GM12878 (cell line): ENCODE measurements at regions not wholly inside any gene's neighbourhood (a gene's known extent, or its start where the extent isn't known, plus 50 kb on each side); places are given as distances from the start of the nearest gene placed in this dataset.
"Not testable (repeated sequence)": the region's sequence is repeated elsewhere in the genome, so short reads cannot be mapped to it uniquely, and the experiment has no call there.

Experiments used
- ATAC-seq: fragments of 200-7000 bp; cut with Tn5 transposase; 3 replicates; pipeline ENCODE4 v1.9.1; 2020; ENCODE audit warnings: mild to moderate bottlenecking, moderate library complexity
- BruUV-seq: library from RNA; stranded (reverse); fragments of 400-500 nt; replicated peaks from 2 replicates; lab custom pipeline; 2021; lab: Mats Ljungman, UMichigan
- CTCF ChIA-PET: fragments of 300-600 bp; sonication (Branson Sonifier 250); formaldehyde crosslinking; extraction: SDS; loops from one replicate; lab custom pipeline; 2021; ENCODE audit warnings: inconsistent platforms; lab: Yijun Ruan, JAX
- POLR2A ChIA-PET: fragments of 350-600 bp; formaldehyde crosslinking; extraction: SDS; loops from one replicate; lab custom pipeline; 2021; ENCODE audit warnings: inconsistent platforms; lab: Charles Lee
- RAD21 ChIA-PET: fragments of 300-600 bp; sonication (Branson Sonifier 250); formaldehyde crosslinking; loops from one replicate; lab custom pipeline; 2023; ENCODE audit warnings: antibody characterized with exemption; ENCODE audit not compliant: unreplicated experiment; lab: Charles Lee
- SMC1A ChIA-PET: fragments of 300-600 bp; sonication (Branson Sonifier 250); formaldehyde crosslinking; loops from one replicate; lab custom pipeline; 2023; ENCODE audit not compliant: unreplicated experiment, uncharacterized antibody; lab: Charles Lee
- DNase-seq: peaks from one replicate; pipeline ENCODE4 v3.0.0-alpha.2; 2011; ENCODE audit warnings: low read depth, low spot score
- FAIRE-seq: peaks from 3 replicates; lab custom pipeline; 2011; peaks lifted over from hg19 to GRCh38; lab: Jason Lieb, UNC
- H2AFZ ChIP-seq: 2 replicates; pipeline ENCODE4 v1.6.0; 2011; ENCODE audit warnings: low read depth, low read length, control low read depth; ENCODE audit not compliant: control insufficient read depth
- H3K27ac ChIP-seq: 2 replicates; pipeline ENCODE4 v1.5.1; 2011; ENCODE audit warnings: control low read depth; ENCODE audit not compliant: control insufficient read depth, insufficient read depth
- H3K27me3 ChIP-seq, 2 experiments: replicated peaks in 1 of 2; 2 replicates each; pipeline versions ENCODE4 v1.6.0 to v1.6.1; 2011; ENCODE audit warnings: low read length in 1 of 2; ENCODE audit not compliant: control insufficient read depth in 2 of 2, insufficient read depth in 2 of 2
- H3K36me3 ChIP-seq, 2 experiments: 2 replicates each; pipeline ENCODE4 v1.5.1; 2011; ENCODE audit warnings: low read length in 1 of 2; ENCODE audit not compliant: control insufficient read depth in 2 of 2, insufficient read depth in 2 of 2
- H3K4me1 ChIP-seq: 2 replicates; pipeline ENCODE4 v1.6.1; 2011; ENCODE audit warnings: mild to moderate bottlenecking, low read length, moderate library complexity, mixed read lengths; ENCODE audit not compliant: control insufficient read depth, insufficient read depth
- H3K4me2 ChIP-seq: 2 replicates; pipeline ENCODE4 v1.6.0; 2011; ENCODE audit warnings: control low read depth; ENCODE audit not compliant: control insufficient read depth, insufficient read depth
- H3K4me3 ChIP-seq: fragments of 200-600 bp; sonication (generic); 2 replicates; pipeline ENCODE4 v1.5.1; 2016
- H3K79me2 ChIP-seq: 2 replicates; pipeline ENCODE4 v1.6.0; 2011; ENCODE audit warnings: low read length; ENCODE audit not compliant: control insufficient read depth, insufficient read depth
- H3K9ac ChIP-seq: 2 replicates; pipeline ENCODE4 v1.8.0; 2011; ENCODE audit warnings: low read length, control low read depth, mixed read lengths; ENCODE audit not compliant: control insufficient read depth, insufficient read depth
- H3K9me3 ChIP-seq: replicated peaks from 3 replicates; pipeline ENCODE4 v1.5.1; 2011; ENCODE audit warnings: mild to moderate bottlenecking, low read length; ENCODE audit not compliant: control insufficient read depth, insufficient read depth
- H4K20me1 ChIP-seq: 2 replicates; pipeline ENCODE4 v1.6.0; 2011; ENCODE audit not compliant: control insufficient read depth, insufficient read depth
- NBN ChIP-seq: fragments of 450-650 bp; IDR thresholded peaks from 2 replicates; pipeline ENCODE4 v1.6.1; 2016
- NR2C2 ChIP-seq: IDR thresholded peaks from 2 replicates; pipeline ENCODE4 v1.6.1; 2011; ENCODE audit warnings: borderline replicate concordance, low read depth; ENCODE audit not compliant: control insufficient read depth, insufficient read length
- NRF1 ChIP-seq: conservative IDR thresholded peaks from 2 replicates; pipeline ENCODE4 v1.6.1; 2011; ENCODE audit warnings: mild to moderate bottlenecking, low read depth, low read length, improper control_type of control experiment
- WGBS: methylation state at CpG from one replicate; pipeline ENCODE4 v1.1.6; 2016; ENCODE audit warnings: low lambda C conversion rate; ENCODE audit not compliant: insufficient replicate concordance, insufficient coverage; ENCODE audit errors: missing lambda C conversion rate; 5-methylcytosine and 5-hydroxymethylcytosine counted together
- in situ Hi-C: fragments of 300-500 bp; cut with MboI; formaldehyde crosslinking; loops from 9 replicates; pipeline ENCODE4 v1.14.3; 2018; ENCODE audit warnings: mixed read lengths
- intact Hi-C: fragments of 100-400 bp; cut with micrococcal nuclease; formaldehyde crosslinking; loops from one replicate; pipeline ENCODE4 v1.14.2; 2022; ENCODE audit not compliant: unreplicated experiment

DNA sequence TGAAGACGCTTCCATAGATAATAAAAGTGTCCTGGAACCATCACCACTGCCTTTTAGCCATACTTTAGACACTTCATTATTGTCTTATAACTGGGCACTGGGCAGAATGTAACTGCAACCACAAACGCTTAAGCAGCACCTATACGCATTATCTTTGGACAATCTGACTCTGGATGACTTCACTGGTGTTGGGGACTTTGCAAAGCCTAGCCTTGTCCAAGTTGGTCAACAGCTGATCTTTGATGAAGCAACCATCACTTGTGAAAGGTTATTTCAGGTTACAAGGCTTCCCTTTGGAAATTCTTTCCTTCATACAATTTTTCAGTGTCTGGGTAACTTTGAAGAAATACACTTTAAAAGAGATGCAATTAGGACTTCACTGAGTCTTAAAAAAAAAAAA lies 77.8 kb upstream of the ZNF462 start:
- no peak for ATAC-seq
- Histone ChIP-seq H3K36me3 (no peaks in the 10 kb centered on the region), H3K4me3 (no peak overlapping the region), H3K27me3 (no peaks in the 10 kb centered on the region), H3K27ac (no peak overlapping the region), H3K9me3 (no peaks in the 10 kb centered on the region), H2AFZ (no peak overlapping the region), H4K20me1 (no peaks in the 10 kb centered on the region), H3K79me2 (no peaks in the 10 kb centered on the region), H3K9ac (no peak overlapping the region), H3K4me1 (no peaks in the 10 kb centered on the region), H3K4me2 (no peak overlapping the region)
- CTCF ChIA-PET, result no interaction called here
- BruUV-seq, result no TSS peak
- RAD21 ChIA-PET, result no interaction called here
- POLR2A ChIA-PET, result no interaction called here
- no peak for DNase-seq
- intact Hi-C loops, result no loop called here
- 34% methylated on average over 3 of the region's 3 CpGs for WGBS
- TF ChIP-seq NRF1 (no peak), NR2C2 (no peak), NBN (no peak)
- SMC1A ChIA-PET, result no interaction called here
- in situ Hi-C loops, result no loop called here
- FAIRE-seq, result no peak

DNA sequence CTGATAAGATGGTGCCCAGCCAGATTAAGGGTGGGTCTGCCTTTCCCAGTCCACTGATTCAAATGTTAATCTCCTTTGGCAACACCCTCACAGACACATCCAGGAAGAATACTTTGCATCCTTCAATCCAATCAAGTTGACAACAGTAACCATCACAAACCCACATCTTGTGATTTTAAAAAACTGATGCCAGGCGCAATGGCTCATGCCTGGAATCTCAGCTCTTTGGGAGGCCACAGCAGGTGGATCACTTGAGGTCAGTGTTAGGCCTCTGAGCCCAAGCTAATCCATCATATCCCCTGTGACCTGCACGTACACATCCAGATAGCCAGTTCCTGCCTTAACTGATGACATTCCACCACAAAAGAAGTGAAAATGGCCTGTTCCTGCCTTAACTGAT lies 74.9 kb upstream of the ZNF462 start:
- DNase-seq, H3K36me3 ChIP-seq, H3K4me1 ChIP-seq, H3K4me2 ChIP-seq, intact Hi-C loops, H2AFZ ChIP-seq, H3K27ac ChIP-seq, in situ Hi-C loops, POLR2A ChIA-PET, H4K20me1 ChIP-seq, BruUV-seq, ATAC-seq, H3K27me3 ChIP-seq, H3K4me3 ChIP-seq, H3K9ac ChIP-seq, SMC1A ChIA-PET, RAD21 ChIA-PET, FAIRE-seq, CTCF ChIA-PET, H3K9me3 ChIP-seq, H3K79me2 ChIP-seq: not testable (repeated sequence)
- 14% methylated on average over 2 of the region's 2 CpGs for WGBS
